GM18909 (cell line): ENCODE measurements at regions not wholly inside any gene's neighbourhood (a gene's known extent, or its start where the extent isn't known, plus 50 kb on each side); places are given as distances from the start of the nearest gene placed in this dataset.

Source experiments
- ATAC-seq: cut with Tn5 transposase; IDR thresholded peaks from one replicate; pipeline ENCODE4 v1.9.1; 2021; ENCODE audit warnings: mild to moderate bottlenecking; ENCODE audit not compliant: unreplicated experiment, poor library complexity

- ATAC-seq = no peak
Observed at GRCh38 chr2:66050392-66050791, 384.5 kb upstream of the MEIS1 start.

DNA sequence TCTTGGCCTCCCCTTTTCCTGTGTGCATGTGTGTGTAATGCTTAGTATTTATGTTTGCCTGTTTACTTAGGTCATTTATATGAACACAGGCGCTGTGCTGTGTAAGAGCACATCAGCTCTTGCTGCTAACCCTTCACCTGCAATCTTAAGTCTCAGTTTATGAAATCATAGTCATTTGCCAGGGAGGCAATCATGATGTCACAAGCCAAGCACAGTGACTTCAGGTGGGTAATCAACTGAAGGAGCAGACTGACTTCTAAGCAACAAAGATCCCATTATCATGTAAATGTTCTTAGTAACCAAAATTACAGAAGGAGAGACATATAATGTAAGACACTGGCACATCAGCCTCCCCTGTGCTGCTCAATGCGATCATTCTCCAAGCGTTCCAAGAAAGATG, 386.3 kb upstream of the MEIS1 start:
- ATAC-seq = no peak

DNA sequence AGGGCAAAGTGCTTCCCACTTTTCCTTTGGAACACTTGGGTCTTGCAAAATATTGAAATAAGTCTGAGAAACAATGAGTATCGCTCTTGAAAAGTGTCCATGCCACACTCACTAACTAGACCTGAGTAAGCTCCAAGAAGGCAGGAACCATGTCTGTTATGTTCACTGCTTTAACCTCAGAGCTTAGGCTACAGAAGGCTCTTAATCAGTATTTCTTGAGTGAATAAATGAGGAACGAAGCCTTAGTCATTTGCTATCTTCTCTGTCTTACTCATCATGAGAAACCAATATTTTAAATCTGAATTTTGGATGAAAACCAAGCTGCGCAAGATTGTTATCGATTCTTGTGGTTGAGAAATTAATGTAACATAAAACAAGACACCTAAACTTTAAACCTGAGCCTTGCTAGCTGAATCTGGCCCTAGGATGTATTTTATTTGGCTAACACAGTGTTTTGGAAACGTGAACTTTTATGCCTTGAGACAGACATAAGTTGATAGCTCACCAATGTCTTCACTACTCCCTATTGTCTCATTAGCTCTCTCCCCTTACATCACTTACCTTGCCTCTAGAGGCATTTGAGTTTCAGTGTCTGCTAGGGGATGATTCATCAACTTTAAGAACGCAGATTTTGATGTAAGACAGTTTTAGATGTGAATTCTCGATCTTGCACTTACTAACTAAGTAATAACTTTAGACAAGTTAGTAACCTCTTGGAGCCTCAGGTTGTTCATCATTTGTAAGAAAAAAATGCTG, 392.8 kb upstream of the MEIS1 start:
- no peak for ATAC-seq

DNA sequence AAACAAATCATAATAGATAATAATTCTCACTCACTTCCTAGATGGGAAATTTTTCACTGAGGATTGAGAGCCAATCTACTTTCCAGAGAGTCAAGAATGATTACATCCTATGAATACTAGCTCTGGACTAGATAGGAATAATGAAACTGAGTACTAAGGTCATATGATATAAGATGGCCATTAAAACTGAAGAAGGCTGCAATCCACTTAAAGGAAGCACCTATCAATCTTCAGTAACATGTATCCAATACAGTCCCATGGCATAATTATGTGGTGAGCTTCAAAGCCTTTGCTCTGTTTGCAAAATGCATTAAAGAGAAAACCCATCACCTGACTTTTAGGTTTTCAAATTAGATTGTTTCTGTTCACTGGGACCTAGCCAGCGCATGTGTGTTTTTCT, 398.0 kb upstream of the MEIS1 start:
- no peak for ATAC-seq

DNA sequence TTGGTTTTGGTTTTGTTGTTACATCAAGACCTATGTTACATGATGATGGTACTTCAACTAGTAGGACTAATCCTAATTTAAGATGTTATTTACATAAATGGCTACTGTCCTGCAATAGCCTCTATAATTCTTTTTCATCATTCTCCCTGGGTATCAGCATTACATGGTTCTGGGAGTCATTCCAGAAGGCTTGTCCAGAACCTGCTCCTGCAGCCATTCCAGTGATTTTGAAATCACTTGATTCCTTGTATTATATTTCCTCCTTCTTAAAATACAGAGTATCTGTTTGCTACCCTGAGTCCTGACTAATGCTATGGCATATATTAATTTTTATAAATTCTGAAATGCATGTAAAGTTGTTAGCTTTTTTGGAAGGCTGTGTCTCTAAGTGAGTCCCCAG, 400.5 kb upstream of the MEIS1 start:
- no peak for ATAC-seq

DNA sequence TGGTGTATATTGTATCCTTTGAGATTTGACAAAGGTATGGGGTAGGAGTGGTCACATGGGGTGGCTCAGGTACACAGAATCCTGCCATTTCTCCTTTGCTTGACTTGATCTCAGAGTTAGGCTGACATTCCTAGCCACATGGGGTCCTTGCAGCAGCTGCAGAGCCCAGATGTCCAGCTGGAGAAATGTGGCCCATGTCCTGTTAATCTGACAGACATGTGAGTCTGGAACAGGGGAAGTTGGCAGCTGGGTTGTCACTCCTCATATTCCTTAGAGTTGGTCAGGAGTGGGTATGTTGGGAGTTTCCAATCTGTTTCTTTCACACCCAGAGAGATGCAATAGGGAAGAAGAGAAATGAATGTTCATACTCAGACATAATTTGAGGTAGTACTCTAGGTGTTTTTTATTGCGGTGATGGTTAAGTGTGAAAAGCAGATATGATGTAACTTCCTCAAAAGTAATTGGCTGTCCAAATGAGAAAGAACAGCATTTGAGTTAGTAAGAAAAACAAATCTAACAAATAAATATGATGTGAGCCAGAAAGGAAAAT, 402.6 kb upstream of the MEIS1 start:
- ATAC-seq = no peak

DNA sequence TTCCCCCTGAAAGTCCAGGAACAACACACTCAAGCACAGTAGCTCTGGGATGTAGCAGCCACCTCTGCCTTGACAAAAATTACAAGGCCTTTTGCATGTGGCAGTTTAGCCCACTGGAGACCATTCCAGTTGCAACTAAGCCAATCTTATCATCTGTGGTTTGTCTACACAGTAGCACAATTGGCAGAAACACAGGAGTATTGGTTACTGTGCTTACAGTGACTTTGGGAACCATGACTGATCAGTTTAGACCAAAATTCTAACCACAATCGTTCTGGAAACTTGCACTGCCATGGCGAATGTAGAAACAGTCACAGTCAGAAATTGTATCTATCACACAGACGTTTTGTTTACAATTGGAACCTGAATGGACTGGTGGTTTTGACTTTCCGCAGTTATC, 403.7 kb upstream of the MEIS1 start:
- no peak for ATAC-seq

GRCh38 chr2:66030553-66030952, 404.4 kb upstream of the MEIS1 start:
- no peak for ATAC-seq

GRCh38 chr2:66024391-66024790, 410.5 kb upstream of the MEIS1 start:
- no peak for ATAC-seq

GRCh38 chr2:66021296-66021695, 413.6 kb upstream of the MEIS1 start:
- no peak for ATAC-seq

- ATAC-seq = no peak
Observed at GRCh38 chr2:66017763-66018162, 417.2 kb upstream of the MEIS1 start.

- no peak for ATAC-seq
Observed at GRCh38 chr2:66014450-66014849, 420.5 kb upstream of the MEIS1 start.

DNA sequence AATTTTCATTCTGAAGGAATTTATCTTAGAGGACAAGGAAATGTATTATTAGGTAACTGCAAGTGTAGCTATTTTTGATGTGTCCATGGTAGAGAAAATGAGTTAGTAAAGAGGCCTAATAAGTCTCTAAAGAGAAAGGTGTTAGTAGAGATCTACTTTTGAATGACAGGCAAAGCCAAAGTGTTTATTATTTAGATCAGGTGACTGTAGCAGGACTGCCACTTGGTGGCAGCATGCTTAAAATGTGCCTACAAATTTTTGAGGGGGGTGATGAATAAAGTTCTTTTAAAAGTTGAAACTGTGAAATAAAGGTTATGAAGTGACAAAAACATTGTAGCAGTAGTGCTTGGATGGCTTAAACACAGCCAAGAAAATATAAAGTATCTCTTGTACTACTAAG, 421.5 kb upstream of the MEIS1 start:
- ATAC-seq = no peak

DNA sequence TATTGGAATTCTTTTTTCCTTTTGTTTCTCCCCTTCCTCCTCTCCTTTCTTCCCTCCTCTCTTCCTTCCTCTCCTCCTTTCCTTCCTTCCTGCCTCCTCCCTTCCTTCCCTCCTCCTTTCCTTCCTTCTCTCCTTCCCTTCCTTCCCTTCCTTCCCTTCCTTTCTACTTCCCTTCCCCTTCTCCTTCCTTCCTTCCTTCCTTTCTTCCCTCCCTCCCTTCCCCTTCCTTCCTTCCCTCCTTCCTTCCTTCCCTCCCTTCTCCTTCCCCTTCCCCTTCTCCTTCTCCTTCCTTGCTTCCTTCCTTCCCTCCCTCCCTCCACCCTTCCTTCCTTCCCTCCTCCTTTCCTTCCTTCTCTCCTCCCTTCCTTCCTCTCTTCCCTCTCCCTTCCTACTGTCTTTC, 431.0 kb upstream of the MEIS1 start:
- ATAC-seq = no peak

GRCh38 chr2:66001538-66001937, 433.4 kb upstream of the MEIS1 start:
- no peak for ATAC-seq

- no peak for ATAC-seq
Observed at GRCh38 chr2:66000901-66001300, 434.0 kb upstream of the MEIS1 start.

DNA sequence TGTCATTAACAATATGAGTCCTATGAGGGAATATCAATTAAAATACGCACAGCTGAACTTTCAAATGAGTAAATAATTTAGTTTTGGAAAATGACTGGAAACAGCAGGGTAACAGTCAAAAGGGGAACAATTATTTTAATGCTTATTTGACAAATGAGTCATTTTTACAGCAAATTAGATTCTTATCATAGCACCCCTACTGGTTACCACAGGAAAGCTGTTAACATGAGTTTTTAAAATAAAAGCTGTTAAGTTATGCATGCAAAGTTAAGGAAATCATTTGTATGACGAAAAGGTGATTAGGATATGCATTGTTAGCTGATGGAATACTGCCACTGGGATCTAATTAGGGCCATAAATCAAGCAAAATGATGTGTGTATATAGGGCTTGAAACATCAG, 435.1 kb upstream of the MEIS1 start:
- no peak for ATAC-seq

- ATAC-seq = no peak
Observed at GRCh38 chr2:65999103-65999502, 435.8 kb upstream of the MEIS1 start.

GRCh38 chr2:65997961-65998360, 437.0 kb upstream of the MEIS1 start:
- no peak for ATAC-seq

DNA sequence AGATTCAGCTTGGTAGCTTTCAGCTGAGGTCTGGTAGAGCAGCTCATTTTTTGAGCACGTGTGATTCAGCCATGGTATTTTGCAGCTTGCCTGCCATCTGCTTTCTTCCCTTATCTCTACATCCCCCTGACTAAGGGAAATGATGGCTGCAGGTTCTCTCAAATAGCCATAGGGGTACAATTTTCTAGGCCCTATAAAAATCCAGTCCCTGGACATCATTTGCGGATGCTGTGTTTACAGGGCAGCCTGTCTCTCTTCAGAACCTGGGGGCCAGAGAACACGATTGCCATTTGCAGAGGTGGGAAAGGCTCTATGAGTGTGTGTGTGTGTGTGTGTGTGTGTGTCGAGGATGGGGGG, 442.7 kb upstream of the MEIS1 start:
- ATAC-seq = no peak

DNA sequence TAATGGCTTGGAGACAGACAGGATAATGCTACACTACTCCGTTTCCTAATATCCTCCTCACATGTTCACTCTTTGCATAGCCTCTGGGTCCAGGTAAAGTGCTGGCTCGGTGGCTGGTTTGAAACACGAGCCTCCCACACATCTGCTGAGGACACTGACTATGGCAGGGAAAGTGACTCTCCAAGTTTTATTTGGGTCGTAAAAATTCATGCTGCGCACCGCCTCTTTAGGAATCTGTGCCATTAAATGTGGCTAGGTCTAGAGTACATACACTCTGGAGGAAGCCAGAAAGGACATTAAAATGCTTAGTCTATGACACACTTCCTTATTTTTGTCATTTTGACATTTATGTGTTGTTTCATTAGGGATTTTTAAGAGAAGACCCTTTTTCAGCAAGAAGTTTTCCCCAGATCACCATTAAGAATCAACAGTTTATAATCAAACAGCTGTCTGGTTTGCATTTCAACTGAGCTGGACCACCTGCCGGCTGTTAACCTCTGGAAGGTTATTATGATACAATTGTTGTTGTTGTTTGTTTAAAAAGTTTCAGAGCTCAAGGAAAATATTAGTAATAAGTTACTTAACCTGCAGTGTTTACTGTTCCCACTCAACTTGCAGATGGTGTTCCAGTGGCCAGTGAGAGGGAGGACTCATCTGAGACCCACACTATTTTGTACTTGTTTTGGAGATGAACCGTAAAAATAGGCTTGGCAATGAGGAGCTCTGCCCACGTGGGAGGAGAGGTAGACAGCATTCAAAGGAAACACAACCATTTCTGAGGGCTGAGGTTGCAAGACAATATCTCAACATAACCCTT, 443.3 kb upstream of the MEIS1 start:
- ATAC-seq = no peak

DNA sequence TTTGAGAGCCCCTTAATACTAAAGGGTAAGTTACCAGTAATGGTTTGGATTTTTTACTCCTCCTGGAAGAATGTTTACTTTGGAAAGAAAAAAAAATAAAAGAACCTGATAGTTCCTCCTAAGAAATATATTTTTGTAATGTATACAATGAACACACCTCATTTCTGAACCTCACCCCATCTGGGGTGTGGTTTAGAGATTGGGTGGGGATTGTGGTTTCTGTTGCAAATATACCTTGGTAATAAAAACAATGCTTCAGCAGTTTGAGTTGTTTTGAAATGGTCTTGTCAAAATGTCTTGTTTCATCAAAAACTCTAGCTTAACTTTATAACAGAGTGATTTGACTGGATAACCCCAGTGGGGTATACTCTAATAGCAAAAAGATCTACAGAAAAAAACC, 448.9 kb upstream of the MEIS1 start:
- no peak for ATAC-seq
